ENCODE measurements at regions not wholly inside any gene's neighbourhood (a gene's known extent, or its start where the extent isn't known, plus 50 kb on each side); places are given as distances from the start of the nearest gene placed in this dataset.
"Not testable (repeated sequence)": the region's sequence is repeated elsewhere in the genome, so short reads cannot be mapped to it uniquely, and the experiment has no call there.

DNA sequence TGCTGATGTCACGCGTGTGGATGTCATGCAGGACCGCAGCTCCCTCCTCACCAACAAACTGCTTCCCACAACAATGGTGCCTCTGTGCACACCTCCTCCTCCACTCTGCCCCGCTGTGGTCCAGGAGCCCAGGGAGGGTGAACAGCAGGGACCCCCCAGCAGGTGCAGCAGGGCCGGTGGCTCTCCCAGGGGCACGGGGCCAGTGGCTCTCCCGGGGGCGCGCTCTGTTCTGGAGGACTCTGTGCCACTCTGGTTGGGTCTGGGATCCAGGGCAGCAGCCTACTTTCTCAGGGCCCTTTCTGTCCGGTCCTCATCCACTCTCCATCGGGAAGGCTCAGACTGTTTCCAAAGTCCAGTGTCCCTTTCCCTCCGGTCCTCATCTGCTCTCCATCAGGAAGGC lies 153.0 kb upstream of the ZNF469 start:
- not testable (repeated sequence) for DNase-seq

DNA sequence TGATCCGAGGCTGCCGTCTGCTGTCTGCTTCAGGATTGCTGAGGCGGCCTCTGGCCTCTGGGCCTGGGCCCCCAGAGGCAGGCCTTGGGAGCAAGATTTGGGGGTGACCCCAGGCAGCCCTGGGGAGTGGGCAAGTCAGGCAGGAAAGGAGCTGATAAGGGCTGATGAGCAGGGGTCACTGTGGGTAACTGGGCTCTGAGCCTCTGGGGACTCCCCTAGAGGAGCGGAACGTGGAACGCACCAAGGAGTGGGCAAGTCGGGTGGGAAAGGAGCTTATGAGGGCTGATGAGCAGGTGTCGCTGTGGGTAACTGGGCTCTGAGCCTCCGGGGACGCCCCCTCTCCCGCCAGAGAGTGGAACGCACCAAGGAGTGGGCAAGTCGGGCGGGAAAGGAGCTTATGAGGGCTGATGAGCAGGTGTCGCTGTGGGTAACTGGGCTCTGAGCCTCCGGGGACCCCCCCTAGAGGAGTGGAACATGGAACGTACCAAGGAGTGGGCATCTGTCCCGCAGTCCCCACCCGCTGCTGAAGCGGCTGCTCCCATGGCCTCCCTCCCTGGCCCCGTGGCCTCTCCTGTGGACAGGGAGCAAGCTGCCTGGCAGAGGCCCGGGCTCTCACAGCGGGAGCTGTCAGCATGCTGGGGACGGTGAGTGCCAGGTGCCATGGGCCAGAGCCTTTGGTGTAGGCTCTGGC lies 152.3 kb upstream of the ZNF469 start:
- DNase-seq = not testable (repeated sequence)

DNA sequence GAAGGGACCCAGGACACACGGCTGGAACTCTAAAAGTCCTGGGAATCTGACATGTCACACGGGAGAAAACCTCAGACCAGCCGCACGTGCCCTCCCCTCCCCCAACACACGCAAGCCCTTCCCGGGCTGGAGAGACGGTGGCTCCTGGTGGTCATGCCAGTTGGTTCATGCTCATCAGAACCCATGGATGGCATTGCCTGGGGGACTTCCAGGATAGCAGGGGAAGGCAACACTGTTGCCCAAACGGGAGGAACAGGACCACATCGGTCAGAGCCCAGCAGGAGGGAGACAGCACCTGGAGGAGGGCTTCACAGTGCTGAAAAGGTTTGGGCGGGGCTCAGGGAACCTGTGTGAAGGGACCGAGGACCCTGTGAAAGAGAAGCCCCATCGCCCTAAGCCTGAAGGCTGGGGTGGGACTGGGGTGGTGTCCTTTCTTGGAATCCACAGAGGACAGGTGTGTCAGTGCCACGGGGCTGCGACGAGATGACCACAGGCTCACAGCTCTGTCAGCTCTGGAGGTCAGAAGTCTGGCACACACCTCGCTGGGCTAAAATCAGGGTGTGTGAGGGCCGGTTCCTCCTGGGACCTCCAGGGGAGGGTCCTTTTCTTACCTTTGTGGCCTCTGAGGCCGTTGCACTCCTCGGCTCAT lies 151.7 kb upstream of the ZNF469 start:
- not testable (repeated sequence) for DNase-seq

DNA sequence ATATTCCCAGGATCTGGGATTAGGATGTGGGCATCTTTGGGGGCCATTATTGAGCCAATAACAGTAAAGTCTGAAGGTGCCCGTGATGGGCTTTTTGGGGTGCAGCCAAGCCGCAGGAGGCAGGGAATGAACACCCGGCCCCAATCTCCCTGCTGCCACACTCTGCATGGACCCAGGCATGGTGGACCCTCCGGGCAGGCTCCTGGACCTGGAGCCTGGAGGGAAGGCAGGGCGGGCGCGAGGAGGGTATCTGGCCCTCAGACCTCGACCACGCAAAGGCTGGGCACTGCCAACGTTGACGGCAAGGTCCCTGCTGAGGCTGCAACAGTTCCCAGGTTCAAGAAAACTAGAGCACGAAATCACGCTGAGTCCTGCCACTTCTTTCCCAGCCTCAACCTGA lies 150.9 kb upstream of the ZNF469 start:
- not testable (repeated sequence) for DNase-seq

DNA sequence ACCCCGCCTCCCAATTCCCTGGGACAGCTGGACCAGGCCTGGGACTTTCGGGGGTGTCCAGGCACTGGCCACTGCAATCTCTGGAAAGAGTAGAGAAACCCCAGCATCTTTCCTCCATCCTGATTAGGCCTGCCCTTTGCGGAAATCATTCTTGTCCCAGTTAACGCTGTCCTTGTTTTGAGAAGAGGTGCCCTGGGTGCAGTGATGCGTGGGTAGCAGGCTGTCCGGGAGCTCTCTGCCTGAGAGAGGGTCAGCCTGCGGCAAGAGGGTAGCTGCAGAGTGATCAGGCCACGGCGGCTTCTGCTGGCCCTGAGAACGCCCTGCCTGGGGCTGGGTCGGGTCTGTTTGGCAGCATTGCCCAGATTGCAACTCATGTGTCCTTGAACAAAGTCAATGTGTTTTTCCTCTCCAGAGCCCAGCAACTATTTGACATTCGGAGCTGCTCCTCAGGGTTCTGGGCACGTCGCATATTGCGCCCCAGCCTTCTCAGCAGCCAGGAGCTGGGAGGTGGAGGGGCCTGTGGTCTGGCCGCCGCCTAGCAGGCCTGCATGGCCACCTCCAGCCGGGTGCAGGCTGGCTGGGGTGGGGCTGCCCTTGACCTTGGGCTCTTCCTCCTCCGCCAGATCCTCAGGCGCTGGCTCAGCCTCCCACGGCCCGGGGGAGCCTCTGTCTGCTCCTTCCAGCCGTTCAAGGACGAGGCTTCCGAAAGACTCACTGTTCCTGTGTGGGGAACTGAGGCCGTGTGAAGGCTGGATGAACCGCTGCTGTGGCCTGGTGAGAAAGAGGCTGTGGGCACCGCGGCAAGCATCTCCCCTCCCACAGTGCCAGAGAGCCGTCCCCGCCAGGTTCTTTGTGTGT lies 150.1 kb upstream of the ZNF469 start:
- DNase-seq = not testable (repeated sequence)

DNA sequence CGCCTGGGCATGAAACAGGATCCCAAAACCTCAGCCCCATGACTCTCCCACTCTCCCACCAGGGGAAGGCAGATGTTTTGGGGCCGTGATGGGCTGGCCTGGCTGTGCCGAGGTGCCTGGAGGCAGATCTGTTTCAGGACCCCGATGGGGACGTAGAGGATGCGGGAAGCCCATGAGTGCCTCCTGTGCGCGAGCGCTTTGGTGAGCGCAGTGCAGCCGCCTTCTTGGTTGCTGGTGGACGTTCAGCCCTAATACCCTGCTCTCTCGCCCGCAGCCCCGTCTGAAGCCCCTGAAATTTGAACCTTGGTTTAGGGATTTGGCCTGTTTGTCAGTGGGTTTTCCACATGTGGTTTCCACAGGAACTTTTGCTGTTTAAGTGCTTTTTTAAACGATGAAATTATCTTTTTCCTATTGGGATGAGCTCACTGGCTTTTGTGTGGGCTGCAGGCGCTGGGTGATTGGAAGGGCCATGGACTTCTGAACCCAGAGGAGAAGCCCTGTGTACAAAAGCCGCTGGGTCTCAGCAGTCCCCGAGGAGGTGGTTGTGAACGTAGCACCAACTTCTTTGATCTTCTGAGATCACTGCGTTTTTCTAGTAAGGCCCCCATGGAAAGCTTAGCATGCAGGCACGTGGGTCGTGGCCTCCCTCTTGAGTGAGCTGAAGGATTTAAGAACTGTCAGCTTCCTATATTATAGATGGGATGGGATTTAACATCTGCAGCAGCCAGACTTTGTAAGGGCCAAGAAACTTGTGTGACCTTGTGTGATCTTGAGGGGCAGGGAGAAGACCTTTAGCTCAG lies 148.9 kb upstream of the ZNF469 start:
- DNase-seq = not testable (repeated sequence)

DNA sequence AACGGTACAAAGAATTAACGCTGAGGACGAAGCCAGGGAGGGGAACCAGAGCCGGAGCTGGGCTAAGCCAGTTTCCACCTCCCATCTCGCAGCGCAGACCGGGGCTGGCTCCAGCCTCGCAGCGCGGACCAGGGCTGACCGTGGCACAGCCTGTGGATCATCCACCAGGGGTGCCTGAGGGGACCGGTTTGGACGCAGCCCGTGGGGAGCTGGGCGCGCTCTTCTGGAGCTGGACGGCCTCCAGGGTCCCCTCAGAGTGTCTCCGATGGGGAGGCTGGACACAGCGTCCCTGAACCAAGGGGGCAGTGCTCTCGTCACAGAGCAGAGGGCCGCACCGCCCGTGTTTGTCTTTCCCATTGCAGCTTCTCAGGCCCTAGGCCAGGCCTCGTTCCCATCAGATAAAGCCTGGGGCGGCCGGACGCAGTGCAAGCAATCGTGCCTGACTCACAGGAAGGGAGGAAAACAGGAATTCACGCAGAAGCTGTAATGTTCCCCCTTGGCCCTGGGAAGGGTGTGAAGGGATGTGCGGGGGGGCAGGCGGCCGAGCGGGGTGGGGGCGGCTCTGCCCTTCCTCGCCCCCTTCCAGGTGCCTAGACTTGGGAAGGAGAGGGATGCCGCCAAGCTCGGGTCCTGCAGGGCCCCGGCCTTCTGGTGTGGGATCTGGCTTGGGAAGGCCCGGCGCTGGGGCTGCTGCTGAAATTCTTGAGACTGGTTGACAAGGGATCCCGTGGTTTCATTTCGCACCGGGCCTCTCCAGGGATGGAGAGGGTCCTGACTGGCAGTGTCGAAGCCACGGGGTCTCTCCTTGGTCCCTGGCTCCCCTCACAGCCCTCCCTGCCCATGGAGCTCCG lies 148.1 kb upstream of the ZNF469 start:
- not testable (repeated sequence) for DNase-seq

DNA sequence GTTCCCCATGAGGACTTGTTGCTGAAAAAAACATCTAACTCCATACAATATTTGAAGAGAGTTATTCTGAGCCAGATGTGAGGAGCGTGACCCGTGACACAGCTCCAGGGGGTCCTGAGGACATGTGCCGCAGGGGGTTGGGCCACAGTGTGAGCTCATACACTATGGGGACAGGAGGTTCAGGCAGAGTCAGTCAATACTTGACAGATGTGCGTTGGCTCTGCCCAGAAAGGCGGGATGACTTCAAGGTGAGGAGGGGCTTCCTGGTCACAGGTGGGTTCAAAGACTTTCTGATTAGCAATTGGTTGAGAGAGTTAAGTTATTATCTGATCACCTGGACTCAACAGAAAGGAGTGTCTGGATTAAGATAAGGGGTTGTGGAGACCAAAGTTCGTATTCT lies 147.1 kb upstream of the ZNF469 start:
- DNase-seq = not testable (repeated sequence)

DNA sequence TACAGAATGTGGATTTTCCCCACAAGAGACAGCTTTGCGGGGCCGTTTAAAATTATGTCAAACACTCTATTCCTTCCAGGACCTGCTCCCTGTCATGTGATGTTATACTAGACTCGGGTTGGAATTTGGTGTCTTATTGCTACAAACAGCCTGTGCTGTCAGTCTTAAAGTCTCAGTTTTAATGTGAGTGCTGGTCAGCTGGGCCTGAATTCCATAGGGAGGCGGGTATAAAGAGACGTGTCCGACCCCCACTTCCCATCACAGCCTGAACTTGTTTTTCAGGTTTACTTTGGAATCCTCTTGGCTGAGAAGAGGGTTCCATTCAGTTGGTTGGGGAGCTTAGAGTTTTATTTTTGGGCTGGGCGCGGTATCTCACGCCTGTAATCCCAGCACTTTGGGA lies 146.5 kb upstream of the ZNF469 start:
- DNase-seq = not testable (repeated sequence)

DNA sequence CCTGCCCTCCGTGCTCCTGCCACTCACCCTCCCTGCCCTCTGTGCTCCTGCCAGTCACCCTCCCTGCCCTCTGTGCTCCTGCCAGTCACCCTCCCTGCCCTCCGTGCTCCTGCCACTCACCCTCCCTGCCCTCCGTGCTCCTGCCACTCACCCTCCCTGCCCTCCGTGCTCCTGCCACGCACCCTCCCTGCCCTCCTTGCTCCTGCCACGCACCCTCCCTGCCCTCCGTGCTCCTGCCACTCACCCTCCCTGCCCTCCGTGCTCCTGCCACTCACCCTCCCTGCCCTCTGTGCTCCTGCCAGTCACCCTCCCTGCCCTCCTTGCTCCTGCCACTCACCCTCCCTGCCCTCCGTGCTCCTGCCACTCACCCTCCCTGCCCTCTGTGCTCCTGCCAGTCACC lies 145.4 kb upstream of the ZNF469 start:
- not testable (repeated sequence) for DNase-seq

DNA sequence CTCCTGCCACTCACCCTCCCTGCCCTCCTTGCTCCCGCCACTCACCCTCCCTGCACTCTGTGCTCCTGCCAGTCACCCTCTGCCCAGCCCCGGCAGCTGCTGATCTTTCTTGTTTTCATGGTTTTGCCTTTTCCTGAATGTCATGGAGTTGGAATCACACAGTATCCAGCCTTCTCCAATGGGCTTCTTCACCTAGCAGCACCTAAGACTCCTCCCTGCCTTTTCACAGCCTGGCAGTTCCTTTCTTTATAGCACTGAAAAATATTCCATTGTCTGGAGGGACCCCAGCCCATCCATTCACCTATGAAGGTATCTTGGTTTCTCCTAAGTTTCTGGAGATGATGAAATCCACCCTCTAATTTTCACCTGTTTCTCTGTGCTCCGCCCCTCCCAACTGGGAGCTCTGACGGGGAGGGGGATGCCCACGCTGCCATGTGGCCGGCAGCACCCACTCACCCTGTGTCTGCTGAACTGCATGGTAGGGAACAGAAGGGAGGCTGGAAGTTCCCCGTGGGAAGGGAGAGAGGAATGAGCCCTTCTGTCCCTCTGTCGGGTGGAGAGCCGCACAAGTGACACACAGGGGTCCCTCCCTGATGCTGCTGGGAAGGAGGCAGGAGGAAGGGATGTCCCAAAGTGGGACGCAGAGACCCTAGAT lies 144.9 kb upstream of the ZNF469 start:
- DNase-seq = not testable (repeated sequence)

DNA sequence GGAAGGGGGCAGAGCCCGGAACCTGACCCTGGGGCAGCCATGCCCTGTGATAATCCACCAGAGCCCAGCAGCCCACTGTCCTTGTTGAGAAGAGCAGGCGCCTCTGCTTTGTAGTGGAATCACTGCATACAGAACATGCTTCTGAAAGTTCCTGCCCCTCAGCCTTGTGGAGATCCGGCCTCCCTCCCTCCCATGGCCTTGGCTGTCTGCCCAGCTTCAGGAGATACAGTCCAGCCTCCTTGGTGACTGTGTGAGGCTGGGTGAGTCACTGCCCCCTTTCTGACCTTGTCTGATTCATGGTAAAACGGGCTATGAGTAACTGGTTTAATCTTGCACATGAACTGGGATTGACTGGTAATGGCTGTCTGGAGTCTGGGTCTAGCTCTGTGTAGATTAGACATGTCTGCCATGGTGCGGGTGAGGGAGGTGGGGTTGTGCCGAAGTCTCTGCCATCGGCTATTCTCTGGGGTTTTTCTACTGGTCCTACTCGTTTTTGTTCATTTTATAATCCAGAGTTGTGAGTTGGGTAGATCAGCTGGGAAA lies 144.0 kb upstream of the ZNF469 start:
- DNase-seq = peak; percentile 32

DNA sequence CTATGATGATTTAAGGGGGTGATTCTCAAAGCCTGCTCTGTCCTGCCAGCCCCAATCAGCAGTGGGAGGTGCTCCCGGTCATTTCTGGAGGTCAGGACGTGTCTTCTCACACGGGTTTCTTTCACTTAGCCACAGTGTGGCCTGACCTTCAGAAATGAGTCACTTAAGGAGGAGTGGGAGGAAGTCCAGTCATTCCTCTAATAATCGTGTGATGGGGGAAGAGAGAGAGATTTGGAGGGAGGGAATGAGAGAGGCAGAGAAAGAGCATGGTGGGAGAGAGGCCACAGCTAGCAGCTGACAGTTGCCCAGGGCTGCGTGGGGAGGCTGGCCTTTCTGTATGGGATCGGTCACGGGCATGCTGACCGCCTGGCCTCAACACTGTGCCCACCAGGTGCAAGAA lies 142.6 kb upstream of the ZNF469 start:
- not testable (repeated sequence) for DNase-seq

DNA sequence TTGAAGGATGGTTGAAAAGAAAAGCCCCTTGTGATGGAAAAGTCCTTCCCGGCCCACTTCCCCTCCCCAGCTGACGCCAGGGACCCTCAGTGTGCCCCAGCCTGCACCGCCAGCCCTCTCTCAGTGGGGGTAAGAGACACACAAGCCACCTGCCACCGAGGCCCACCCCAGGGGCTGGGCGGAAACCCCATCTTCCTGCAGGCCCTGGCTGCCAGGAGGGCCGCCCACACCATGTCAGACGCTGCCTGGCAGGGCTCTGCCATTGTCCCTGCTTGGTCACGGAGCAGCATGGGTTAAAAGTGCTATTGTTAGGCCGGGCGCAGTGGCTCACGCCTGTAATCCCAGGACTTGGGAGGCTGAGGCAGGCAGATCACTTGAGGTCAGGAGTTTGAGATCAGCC lies 142.0 kb upstream of the ZNF469 start:
- not testable (repeated sequence) for DNase-seq

DNA sequence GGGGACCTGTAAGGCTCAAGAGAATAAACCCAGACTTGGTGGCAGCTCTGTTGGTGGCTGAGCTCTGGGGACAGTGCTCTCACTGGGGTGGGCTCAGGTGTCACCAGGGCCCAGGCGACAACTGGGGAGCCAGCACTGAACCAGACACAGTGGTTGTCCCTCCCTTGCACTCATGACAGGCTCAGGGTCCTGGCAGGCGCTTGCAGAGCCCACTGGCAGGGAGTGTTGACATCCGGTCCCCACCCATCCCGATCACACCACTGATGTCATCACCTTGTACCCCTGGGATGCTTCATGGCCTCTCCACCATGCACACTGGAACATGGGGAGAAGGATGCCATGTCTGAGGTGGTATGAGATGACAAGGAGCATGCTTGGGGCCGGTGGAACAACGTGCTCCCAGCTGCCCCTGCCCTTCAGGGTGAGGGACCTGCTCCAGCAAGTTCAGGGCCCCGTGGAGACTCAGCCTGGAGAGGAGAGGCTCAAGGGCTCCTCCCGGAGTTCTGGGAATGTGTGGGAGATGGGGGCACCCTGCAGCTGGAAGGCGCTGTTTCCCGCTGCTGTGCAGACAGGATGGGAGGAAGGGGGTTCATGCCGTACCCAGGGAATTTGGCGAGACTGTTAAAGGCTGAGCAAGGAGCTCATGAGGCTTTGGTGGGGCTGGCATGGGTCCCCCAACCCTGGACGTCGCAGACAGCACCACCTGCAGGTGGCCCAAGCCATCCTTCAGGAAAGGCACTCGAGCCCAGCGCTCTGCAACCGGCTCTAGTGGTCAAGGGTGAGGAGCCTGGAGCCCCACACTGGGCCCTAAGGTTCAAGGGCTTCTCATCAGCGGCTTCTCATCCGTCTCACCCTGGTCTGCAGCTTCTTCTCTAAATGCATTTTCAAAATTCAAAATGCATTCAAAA lies 141.1 kb upstream of the ZNF469 start:
- DNase-seq = not testable (repeated sequence)

DNA sequence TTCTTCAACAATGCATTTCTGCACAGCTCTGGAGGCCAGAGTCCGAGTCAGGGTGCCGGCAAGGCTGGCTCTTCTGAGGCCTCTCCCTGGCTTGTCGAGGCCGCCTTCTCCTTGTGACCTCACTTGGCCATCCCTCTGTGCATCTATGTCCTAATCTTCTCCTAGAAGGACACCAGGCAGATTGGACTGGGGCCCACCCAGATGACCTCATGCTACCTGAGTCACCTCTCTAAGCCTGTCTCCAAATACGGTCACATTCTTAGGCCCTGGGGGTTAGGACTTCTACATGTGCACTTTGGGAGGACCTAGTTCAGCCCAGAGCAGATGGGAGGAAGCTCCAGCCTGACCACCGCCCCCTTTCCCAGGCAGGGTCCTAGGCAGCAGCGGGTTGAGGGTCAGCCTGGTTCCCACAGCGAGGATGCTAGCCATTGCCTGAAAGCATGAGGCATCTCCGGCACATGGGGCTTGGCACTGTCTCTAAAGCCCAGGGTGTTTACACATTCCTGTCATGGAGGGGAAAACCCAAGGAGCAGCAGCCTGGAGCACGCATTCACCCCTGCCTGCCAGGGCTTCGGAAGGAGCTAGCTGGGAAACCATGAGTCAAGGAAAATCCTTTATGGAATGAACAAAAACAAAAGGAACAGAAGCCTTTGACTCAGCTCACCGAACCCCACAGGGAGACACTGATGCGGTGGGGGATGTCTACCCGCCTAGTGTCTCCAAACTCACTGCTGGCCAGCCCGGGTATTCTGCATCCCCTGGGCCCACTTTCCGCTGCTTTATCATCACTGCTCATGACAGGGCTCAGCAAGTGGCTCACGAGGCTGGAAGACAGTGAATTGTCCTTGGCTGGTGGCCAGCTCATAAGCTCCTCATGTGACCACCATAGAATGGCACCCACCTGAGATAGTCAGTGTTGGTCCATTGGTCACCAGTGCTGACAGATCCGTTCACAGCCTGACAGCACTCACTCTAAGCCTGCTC lies 140.2 kb upstream of the ZNF469 start:
- DNase-seq = not testable (repeated sequence)

DNA sequence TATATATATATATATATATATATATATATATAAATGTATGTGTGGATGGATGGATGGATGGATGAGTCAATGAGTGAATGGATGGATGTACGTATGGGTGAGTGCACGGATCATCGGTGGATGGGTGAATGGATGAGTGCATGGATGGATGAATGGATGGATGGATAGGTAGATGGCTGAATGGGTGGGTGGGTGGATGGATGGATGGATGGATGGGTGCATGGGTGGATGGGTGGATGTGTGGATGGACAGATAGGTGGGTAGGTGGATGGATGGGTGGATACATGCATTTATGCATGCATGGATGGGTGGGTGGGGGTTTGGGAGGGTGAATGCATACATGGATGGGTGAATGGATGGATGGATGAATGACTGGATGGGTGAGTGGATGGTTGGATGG lies 138.8 kb upstream of the ZNF469 start:
- DNase-seq = not testable (repeated sequence)
